Breast epithelium (tissue), 3 donors: ENCODE measurements at regions not wholly inside any gene's neighbourhood (a gene's known extent, or its start where the extent isn't known, plus 50 kb on each side); places are given as distances from the start of the nearest gene placed in this dataset.

Experiments used
- CTCF ChIP-seq, 3 donors: fragments of 450-650 bp; IDR thresholded peaks; one replicate each; pipeline ENCODE4 v1.5.1; 2016 to 2017; ENCODE audit warnings: antibody characterized with exemption in 3 of 3, mild to moderate bottlenecking in 3 of 3, moderate library complexity in 3 of 3
- POLR2A ChIP-seq: fragments of 450-650 bp; IDR thresholded peaks from one replicate; pipeline ENCODE4 v1.6.1; 2016; ENCODE audit warnings: antibody characterized with exemption, mild to moderate bottlenecking, moderate library complexity

GRCh38 chr4:52298444-52298843 is 247.3 kb downstream of the SPATA18 start:
- TF ChIP-seq POLR2A (no peak), CTCF (IDR thresholded peaks at IDR 0.05) (no peak)
